GM23338 (cell line): ENCODE measurements at regions not wholly inside any gene's neighbourhood (a gene's known extent, or its start where the extent isn't known, plus 50 kb on each side); places are given as distances from the start of the nearest gene placed in this dataset.

Experiments used
- ATAC-seq: fragments of 200-7000 bp; cut with Tn5 transposase; 3 replicates; pipeline ENCODE4 v1.9.1; 2020
- DNase-seq: peaks from one replicate; pipeline ENCODE4 v3.0.0-alpha.2; 2015; ENCODE audit warnings: low spot score
- H2AFZ ChIP-seq: fragments of 200-600 bp; sonication (generic); 2 replicates; pipeline ENCODE4 v1.8.0; 2016; ENCODE audit warnings: antibody characterized with exemption, mild to moderate bottlenecking, moderate library complexity
- H3F3A ChIP-seq: fragments of 200-600 bp; sonication (generic); replicated peaks from 2 replicates; pipeline ENCODE4 v1.8.0; 2017; ENCODE audit warnings: antibody characterized with exemption, mixed run types, low read depth
- H3K27ac ChIP-seq: fragments of 200-600 bp; sonication (generic); 2 replicates; pipeline ENCODE4 v1.6.1; 2016; ENCODE audit warnings: low read depth
- H3K27me3 ChIP-seq: fragments of 200-600 bp; sonication (generic); 2 replicates; pipeline ENCODE4 v1.8.0; 2016; ENCODE audit warnings: mild to moderate bottlenecking, mixed run types, moderate library complexity; ENCODE audit not compliant: insufficient read depth
- H3K36me3 ChIP-seq: fragments of 200-600 bp; sonication (generic); 2 replicates; pipeline ENCODE4 v1.8.0; 2016; ENCODE audit warnings: mild to moderate bottlenecking; ENCODE audit not compliant: insufficient read depth
- H3K4me1 ChIP-seq: fragments of 200-600 bp; sonication (generic); 2 replicates; pipeline ENCODE4 v1.8.0; 2016; ENCODE audit warnings: mild to moderate bottlenecking, moderate library complexity; ENCODE audit not compliant: insufficient read depth
- H3K4me2 ChIP-seq: fragments of 200-600 bp; sonication (generic); 2 replicates; pipeline ENCODE4 v1.7.1; 2017; ENCODE audit warnings: mixed run types
- H3K4me3 ChIP-seq: fragments of 200-600 bp; sonication (generic); 2 replicates; pipeline ENCODE4 v1.6.1; 2016; ENCODE audit warnings: mixed run types
- H3K79me2 ChIP-seq: fragments of 200-600 bp; sonication (generic); replicated peaks from 2 replicates; pipeline ENCODE4 v1.8.0; 2017; ENCODE audit warnings: mild to moderate bottlenecking; ENCODE audit not compliant: insufficient read depth
- H3K9me2 ChIP-seq: fragments of 200-600 bp; sonication (generic); 2 replicates; pipeline ENCODE4 v1.8.0; 2017; ENCODE audit not compliant: insufficient read depth
- H4K20me1 ChIP-seq: fragments of 200-600 bp; sonication (generic); replicated peaks from 2 replicates; pipeline ENCODE4 v1.8.0; 2017; ENCODE audit warnings: mild to moderate bottlenecking; ENCODE audit not compliant: insufficient read depth
- H3K27ac Mint-ChIP-seq: 2 replicates; pipeline ENCODE4 v1.8.0; 2020; ENCODE audit warnings: inconsistent platforms, mild to moderate bottlenecking, moderate library complexity, mixed read lengths
- H3K27me3 Mint-ChIP-seq: 3 replicates; pipeline ENCODE4 v1.8.0; 2022; ENCODE audit warnings: low read depth, mild to moderate bottlenecking, moderate library complexity, mixed read lengths, inconsistent platforms; ENCODE audit not compliant: insufficient read depth, poor library complexity
- H3K36me3 Mint-ChIP-seq: 3 replicates; pipeline ENCODE4 v1.8.0; 2021; ENCODE audit warnings: low read depth, mild to moderate bottlenecking, inconsistent platforms, moderate library complexity, mixed read lengths
- H3K4me1 Mint-ChIP-seq: 3 replicates; pipeline ENCODE4 v1.8.0; 2020; ENCODE audit warnings: mild to moderate bottlenecking, inconsistent platforms, mixed read lengths
- H3K4me3 Mint-ChIP-seq: 3 replicates; pipeline ENCODE4 v1.8.0; 2021; ENCODE audit warnings: moderate library complexity, mild to moderate bottlenecking, inconsistent platforms, mixed read lengths
- H3K9me3 Mint-ChIP-seq: 3 replicates; pipeline ENCODE4 v1.8.0; 2020; ENCODE audit warnings: moderate library complexity, mild to moderate bottlenecking, inconsistent platforms, mixed read lengths
- CREB1 ChIP-seq: fragments of 250-450 bp; sonication (Bioruptor Pico); IDR thresholded peaks from 2 replicates; pipeline ENCODE4 v1.5.0; 2020; ENCODE audit warnings: low read depth, mild to moderate bottlenecking, moderate library complexity
- CTCF ChIP-seq, 2 experiments: fragments of 200-600 bp in 1 of 2; sonication (generic) in 1 of 2; conservative IDR thresholded peaks; 2 replicates each; pipeline versions ENCODE4 v1.5.1 to v1.6.1; 2016 to 2017; ENCODE audit warnings: antibody characterized with exemption in 2 of 2, low read depth in 2 of 2, mild to moderate bottlenecking in 2 of 2, moderate library complexity in 1 of 2
- ETS1 ChIP-seq: IDR thresholded peaks from 2 replicates; pipeline ENCODE4 v1.6.1; 2016; ENCODE audit warnings: antibody characterized with exemption
- EZH2 ChIP-seq: fragments of 200-600 bp; sonication (generic); IDR thresholded peaks from one replicate; pipeline ENCODE4 v1.8.0; 2017; ENCODE audit warnings: antibody characterized with exemption, mild to moderate bottlenecking, low read depth; ENCODE audit not compliant: unreplicated experiment
- EZH2phosphoT487 ChIP-seq: fragments of 200-600 bp; sonication (generic); IDR thresholded peaks from one replicate; pipeline ENCODE4 v1.8.1; 2018; ENCODE audit warnings: antibody characterized with exemption; ENCODE audit not compliant: unreplicated experiment
- JUNB ChIP-seq: IDR thresholded peaks from one replicate; pipeline ENCODE4 v1.6.1; 2016; ENCODE audit warnings: antibody characterized with exemption; ENCODE audit not compliant: unreplicated experiment
- NANOG ChIP-seq: IDR thresholded peaks from 2 replicates; pipeline ENCODE4 v1.6.1; 2016; ENCODE audit warnings: antibody characterized with exemption, borderline replicate concordance
- POLR2AphosphoS5 ChIP-seq: IDR thresholded peaks from 2 replicates; pipeline ENCODE4 v1.6.1; 2016; ENCODE audit warnings: antibody characterized with exemption, low read depth
- REST ChIP-seq: IDR thresholded peaks from one replicate; pipeline ENCODE4 v1.6.1; 2018; ENCODE audit warnings: antibody characterized with exemption; ENCODE audit not compliant: unreplicated experiment
- STAT1 ChIP-seq: IDR thresholded peaks from one replicate; pipeline ENCODE4 v1.6.1; 2016; ENCODE audit warnings: antibody characterized with exemption; ENCODE audit not compliant: unreplicated experiment
- ZNF114 ChIP-seq: fragments of 250-450 bp; sonication (Bioruptor Pico); IDR thresholded peaks from 2 replicates; pipeline ENCODE4 v1.5.0; 2020; ENCODE audit warnings: mild to moderate bottlenecking, moderate library complexity
- ZNF331 ChIP-seq: fragments of 250-450 bp; sonication (Bioruptor Pico); IDR thresholded peaks from 2 replicates; pipeline ENCODE4 v1.5.0; 2020; ENCODE audit warnings: low read depth, mild to moderate bottlenecking, moderate library complexity
- ZNF462 ChIP-seq: fragments of 250-450 bp; sonication (Bioruptor Pico); IDR thresholded peaks from 2 replicates; pipeline ENCODE4 v1.5.0; 2020; ENCODE audit warnings: mild to moderate bottlenecking, moderate library complexity

GRCh38 chr2:18922276-18922675 is 332.9 kb upstream of the NT5C1B start:
- Histone ChIP-seq H3K27ac (no peak overlapping the region), H3K79me2 (no peaks in the 10 kb centered on the region), H4K20me1 (no peaks in the 10 kb centered on the region), H3F3A (no peaks in the 10 kb centered on the region), H3K9me2 (no peaks in the 10 kb centered on the region), H3K4me2 (no peak overlapping the region), H3K27me3 (no peaks in the 10 kb centered on the region), H3K36me3 (no peaks in the 10 kb centered on the region; the same call in 1 of the 2 replicates), H3K4me3 (no peak overlapping the region), H2AFZ (no peak overlapping the region), H3K4me1 (peaks cover 18% of the 10 kb centered on the region)
- Mint-ChIP-seq H3K27me3 (peaks cover 3% of the 10 kb centered on the region), H3K9me3 (peaks cover 4% of the 10 kb centered on the region; the same call in 2 of the 3 replicates), H3K4me3 (no peak overlapping the region), H3K4me1 (peaks cover 6% of the 10 kb centered on the region; the same call in 2 of the 3 replicates), H3K27ac (no peak overlapping the region), H3K36me3 (peaks cover 3% of the 10 kb centered on the region; the same call in 1 of the 3 replicates)
- no peak for TF ChIP-seq ETS1
- no peak for TF ChIP-seq POLR2AphosphoS5
- no peak for TF ChIP-seq ZNF331
- no peak for TF ChIP-seq CREB1 (CRISPR knock-in tag)
- no peak for TF ChIP-seq REST
- TF ChIP-seq NANOG, result no peak
- no peak for TF ChIP-seq CTCF (conservative IDR thresholded peaks at IDR 0.05; ENCODE audit: low read depth in 2 of 2)
- no peak for TF ChIP-seq JUNB
- no peak for TF ChIP-seq EZH2
- TF ChIP-seq EZH2phosphoT487, result no peak
- no peak for TF ChIP-seq STAT1
- no peak for TF ChIP-seq ZNF114 (CRISPR knock-in tag)
- no peak for TF ChIP-seq ZNF462 (CRISPR knock-in tag)
- no peak for ATAC-seq
- DNase-seq, result no peak
